Natural killer cell (primary cell): ENCODE measurements at regions not wholly inside any gene's neighbourhood (a gene's known extent, or its start where the extent isn't known, plus 50 kb on each side); places are given as distances from the start of the nearest gene placed in this dataset.

Experiments used
- ATAC-seq, 3 donors: fragments of 150-1000 bp in 2 of 3; fragments of 200-7000 bp in 1 of 3; cut with Tn5 transposase; 1 replicate in 1 of 3; 2 replicates in 2 of 3; pipeline ENCODE4 v1.10.0; 2021; ENCODE audit warnings: mild to moderate bottlenecking in 2 of 3, moderate library complexity in 2 of 3
- DNase-seq, 2 donors: peaks; one replicate each; pipeline versions ENCODE4 v3.0.0 to v3.0.0-alpha.2; 2013 to 2021; ENCODE audit warnings: mixed read lengths in 1 of 2
- H3K27ac ChIP-seq: one replicate; pipeline ENCODE4 v1.5.1; 2013; ENCODE audit warnings: mild to moderate bottlenecking, low read length
- H3K27me3 ChIP-seq: one replicate; pipeline ENCODE4 v1.6.1; 2013; ENCODE audit warnings: low read length; ENCODE audit not compliant: control insufficient read depth, insufficient read depth
- H3K36me3 ChIP-seq: one replicate; pipeline ENCODE4 v1.6.1; 2013; ENCODE audit warnings: low read length; ENCODE audit not compliant: control insufficient read depth, insufficient read depth
- H3K4me1 ChIP-seq: one replicate; pipeline ENCODE4 v1.6.1; 2013; ENCODE audit warnings: low read length; ENCODE audit not compliant: control insufficient read depth, insufficient read depth
- H3K4me3 ChIP-seq: one replicate; pipeline ENCODE4 v1.5.1; 2013; ENCODE audit warnings: low read length
- H3K9me3 ChIP-seq: one replicate; pipeline ENCODE4 v1.6.1; 2013; ENCODE audit warnings: low read length; ENCODE audit not compliant: control insufficient read depth, insufficient read depth
- H3K27ac Mint-ChIP-seq, 2 donors: one replicate each; pipeline ENCODE4 v1.8.0; 2022; ENCODE audit warnings: mild to moderate bottlenecking in 2 of 2, mixed read lengths in 2 of 2, moderate library complexity in 1 of 2
- H3K27me3 Mint-ChIP-seq, 2 donors: one replicate each; pipeline ENCODE4 v1.8.0; 2022; ENCODE audit warnings: low read depth in 2 of 2, mixed read lengths in 2 of 2
- H3K36me3 Mint-ChIP-seq: one replicate; pipeline ENCODE4 v1.8.0; 2022; ENCODE audit warnings: mixed read lengths
- H3K4me1 Mint-ChIP-seq, 2 donors: one replicate each; pipeline ENCODE4 v1.8.0; 2022; ENCODE audit warnings: mixed read lengths in 2 of 2
- H3K4me3 Mint-ChIP-seq: one replicate; pipeline ENCODE4 v1.8.0; 2022; ENCODE audit warnings: mild to moderate bottlenecking, moderate library complexity, mixed read lengths
- H3K9me3 Mint-ChIP-seq, 2 donors: one replicate each; pipeline ENCODE4 v1.8.0; 2022; ENCODE audit warnings: mixed read lengths in 2 of 2
- CTCF ChIP-seq: fragments of 200-600 bp; IDR thresholded peaks from one replicate; pipeline ENCODE4 v1.8.0; 2022; ENCODE audit warnings: antibody characterized with exemption
- WGBS: methylation state at CpG from one replicate; pipeline ENCODE4 v1.1.7; 2013; ENCODE audit warnings: missing lambda C conversion rate; ENCODE audit not compliant: insufficient coverage; 5-methylcytosine and 5-hydroxymethylcytosine counted together
- intact Hi-C: fragments of 100-400 bp; cut with micrococcal nuclease; formaldehyde crosslinking; loops from one replicate; pipeline ENCODE4 v1.14.2; 2022

GRCh38 chr15:25177955-25178801 lies 223.4 kb downstream of the SNRPN start:
- WGBS = 89% methylated on average over 11 of the region's 11 CpGs
- Histone ChIP-seq H3K4me3 (no peak overlapping the region), H3K9me3 (peaks cover 92% of the 10 kb centered on the region), H3K4me1 (no peaks in the 10 kb centered on the region), H3K27me3 (no peaks in the 10 kb centered on the region), H3K27ac (no peak overlapping the region), H3K36me3 (no peaks in the 10 kb centered on the region)
- Mint-ChIP-seq H3K4me3 (no peak overlapping the region), H3K27ac (no peak overlapping the region), H3K27me3 (no peaks in the 10 kb centered on the region), H3K4me1 (no peaks in the 10 kb centered on the region), H3K9me3 (peaks cover 3 to 4% of the 10 kb centered on the region in 2 donors), H3K36me3 (no peaks in the 10 kb centered on the region)
- intact Hi-C loops = no loop called here
- ATAC-seq (no peak), DNase-seq (peak in 1 of 2 donors; percentile 5)
- no peak for TF ChIP-seq CTCF

- Histone ChIP-seq H3K27me3 (no peaks in the 10 kb centered on the region), H3K36me3 (no peaks in the 10 kb centered on the region), H3K4me1 (no peaks in the 10 kb centered on the region), H3K9me3 (peaks cover 88% of the 10 kb centered on the region), H3K4me3 (no peak overlapping the region), H3K27ac (no peak overlapping the region)
- Mint-ChIP-seq H3K36me3 (no peaks in the 10 kb centered on the region), H3K27ac (no peak overlapping the region), H3K4me3 (no peak overlapping the region), H3K4me1 (no peaks in the 10 kb centered on the region), H3K27me3 (no peaks in the 10 kb centered on the region), H3K9me3 (peaks cover 0 to 4% of the 10 kb centered on the region in 2 donors)
- 81% methylated on average over 17 of the region's 17 CpGs for WGBS
- ATAC-seq (no peak), DNase-seq (peak in 1 of 2 donors; percentile 7)
- intact Hi-C loops = no loop called here
- TF ChIP-seq CTCF = no peak
Observed at GRCh38 chr15:25178835-25179672, 224.3 kb downstream of the SNRPN start.

- Mint-ChIP-seq H3K4me1 (no peaks in the 10 kb centered on the region), H3K27ac (no peak overlapping the region), H3K27me3 (no peaks in the 10 kb centered on the region), H3K4me3 (no peak overlapping the region), H3K36me3 (no peaks in the 10 kb centered on the region), H3K9me3 (peaks cover 0 to under 1% of the 10 kb centered on the region in 2 donors)
- Histone ChIP-seq H3K4me3 (no peak overlapping the region), H3K27ac (no peak overlapping the region), H3K36me3 (no peaks in the 10 kb centered on the region), H3K27me3 (no peaks in the 10 kb centered on the region), H3K4me1 (no peaks in the 10 kb centered on the region), H3K9me3 (peaks cover 85% of the 10 kb centered on the region)
- ATAC-seq (no peak), DNase-seq (peak in 1 of 2 donors; percentile 7)
- no peak for TF ChIP-seq CTCF
- intact Hi-C loops = no loop called here
- WGBS = 90% methylated on average over 14 of the region's 14 CpGs
Observed at GRCh38 chr15:25179673-25180511, 225.1 kb downstream of the SNRPN start.
